H1 (cell line): ENCODE measurements at regions not wholly inside any gene's neighbourhood (a gene's known extent, or its start where the extent isn't known, plus 50 kb on each side); places are given as distances from the start of the nearest gene placed in this dataset.

Experiments used
- CTCF ChIA-PET: fragments of 300-600 bp; sonication (Branson Sonifier 250); formaldehyde crosslinking; loops from one replicate; lab custom pipeline; 2021; ENCODE audit not compliant: partially characterized antibody; lab: Charles Lee
- POLR2A ChIA-PET: fragments of 300-600 bp; sonication (Branson Sonifier 250); formaldehyde crosslinking; loops from one replicate; lab custom pipeline; 2021; ENCODE audit warnings: inconsistent platforms; ENCODE audit not compliant: partially characterized antibody; lab: Charles Lee
- DNase-seq, 2 experiments: peaks; one replicate each; pipeline versions ENCODE4 v3.0.0 to v3.0.0-alpha.2; 2010 to 2022; ENCODE audit warnings: low spot score in 2 of 2, low read depth in 1 of 2, mixed read lengths in 1 of 2
- FAIRE-seq: peaks from 2 replicates; lab custom pipeline; 2011; peaks lifted over from hg19 to GRCh38; lab: Jason Lieb, UNC
- H2AFZ ChIP-seq: 2 replicates; pipeline ENCODE4 v1.8.1; 2012; ENCODE audit warnings: low read length, inconsistent platforms
- H2AK5ac ChIP-seq: 2 replicates; pipeline ENCODE4 v1.6.1; 2013; ENCODE audit warnings: low read depth, low read length
- H2BK120ac ChIP-seq: replicated peaks from 2 replicates; pipeline ENCODE3; 2013; ENCODE audit warnings: low read depth, low read length, inconsistent platforms
- H2BK12ac ChIP-seq: 2 replicates; pipeline ENCODE4 v1.6.1; 2013; ENCODE audit warnings: low read depth, low read length
- H2BK15ac ChIP-seq: 2 replicates; pipeline ENCODE4 v1.6.1; 2013; ENCODE audit warnings: low read length
- H2BK20ac ChIP-seq: 2 replicates; pipeline ENCODE4 v1.6.1; 2013; ENCODE audit warnings: low read length
- H2BK5ac ChIP-seq: 2 replicates; pipeline ENCODE4 v1.6.1; 2013; ENCODE audit warnings: low read depth, low read length
- H3K14ac ChIP-seq: 2 replicates; pipeline ENCODE4 v1.6.1; 2013; ENCODE audit warnings: inconsistent platforms; ENCODE audit not compliant: insufficient read length
- H3K18ac ChIP-seq: 2 replicates; pipeline ENCODE4 v1.6.1; 2013; ENCODE audit warnings: low read length; ENCODE audit errors: extremely low read depth
- H3K23ac ChIP-seq: 2 replicates; pipeline ENCODE4 v1.6.1; 2013; ENCODE audit warnings: inconsistent platforms; ENCODE audit not compliant: insufficient read length
- H3K23me2 ChIP-seq: 2 replicates; pipeline ENCODE4 v1.6.1; 2013; ENCODE audit warnings: low read depth, low read length
- H3K27ac ChIP-seq: 2 replicates; pipeline ENCODE4 v1.6.1; 2011; ENCODE audit warnings: low read depth, low read length, inconsistent platforms
- H3K27me3 ChIP-seq, 4 experiments: replicated peaks in 1 of 4; 1 replicate in 1 of 4; 2 replicates in 3 of 4; pipeline versions ENCODE4 v1.6.1 to v1.8.1; 2011 to 2013; ENCODE audit warnings: low read length in 3 of 4, mild to moderate bottlenecking in 3 of 4, inconsistent platforms in 2 of 4, mixed read lengths in 2 of 4, moderate library complexity in 1 of 4; ENCODE audit not compliant: control insufficient read depth in 3 of 4, insufficient read depth in 3 of 4; ENCODE audit errors: extremely low read depth in 1 of 4
- H3K36me3 ChIP-seq, 4 experiments: 2 replicates each; pipeline versions ENCODE4 v1.6.1 to v1.8.1; 2011 to 2013; ENCODE audit warnings: mild to moderate bottlenecking in 4 of 4, low read length in 3 of 4, moderate library complexity in 2 of 4, control low read depth in 1 of 4, inconsistent platforms in 1 of 4; ENCODE audit not compliant: insufficient read depth in 4 of 4, control insufficient read depth in 2 of 4
- H3K4ac ChIP-seq: replicated peaks from 2 replicates; pipeline ENCODE3; 2013; ENCODE audit warnings: low read length, low read depth, mixed read lengths, inconsistent platforms; ENCODE audit not compliant: insufficient read length
- H3K4me1 ChIP-seq, 4 experiments: replicated peaks in 1 of 4; 1 replicate in 1 of 4; 2 replicates in 3 of 4; pipeline versions ENCODE4 v1.6.1 to v1.8.1; 2011 to 2013; ENCODE audit warnings: low read length in 3 of 4, inconsistent platforms in 2 of 4, mixed read lengths in 1 of 4; ENCODE audit not compliant: insufficient read depth in 4 of 4, control insufficient read depth in 3 of 4
- H3K4me2 ChIP-seq, 2 experiments: 2 replicates each; pipeline versions ENCODE4 v1.6.1 to v1.8.1; 2011 to 2013; ENCODE audit warnings: low read depth in 2 of 2, low read length in 2 of 2, control low read depth in 1 of 2, inconsistent platforms in 1 of 2, mild to moderate bottlenecking in 1 of 2; ENCODE audit not compliant: insufficient read depth in 1 of 2
- H3K4me3 ChIP-seq, 4 experiments: fragments of 200-600, 300-600 bp in 1 of 4; sonication (generic), shearing (Covaris generic), sonication (Bioruptor Twin) in 1 of 4; 2 replicates each; pipeline versions ENCODE4 v1.5.1 to v1.8.1; 2011 to 2016; ENCODE audit warnings: low read length in 4 of 4, low read depth in 3 of 4, control low read depth in 2 of 4, inconsistent platforms in 2 of 4, mild to moderate bottlenecking in 2 of 4, mixed read lengths in 1 of 4, moderate library complexity in 1 of 4; ENCODE audit not compliant: insufficient read depth in 2 of 4; ENCODE audit errors: extremely low read depth in 1 of 4
- H3K56ac ChIP-seq: replicated peaks from 2 replicates; pipeline ENCODE3; 2013; ENCODE audit warnings: low read depth, mild to moderate bottlenecking, mixed read lengths, low read length, inconsistent platforms; ENCODE audit not compliant: insufficient read length
- H3K79me1 ChIP-seq: 2 replicates; pipeline ENCODE4 v1.6.1; 2013; ENCODE audit warnings: low read depth, low read length, control low read depth
- H3K79me2 ChIP-seq, 2 experiments: 2 replicates each; pipeline versions ENCODE4 v1.6.1 to v1.8.1; 2012 to 2013; ENCODE audit warnings: low read length in 2 of 2, mild to moderate bottlenecking in 2 of 2, inconsistent platforms in 1 of 2; ENCODE audit not compliant: insufficient read depth in 2 of 2, control insufficient read depth in 1 of 2
- H3K9ac ChIP-seq, 4 experiments: replicated peaks in 1 of 4; 1 replicate in 1 of 4; 2 replicates in 3 of 4; pipeline versions ENCODE4 v1.6.1 to v1.8.1; 2011 to 2013; ENCODE audit warnings: low read depth in 3 of 4, low read length in 3 of 4, control low read depth in 2 of 4, mild to moderate bottlenecking in 2 of 4, moderate library complexity in 2 of 4, inconsistent platforms in 1 of 4; ENCODE audit errors: extremely low read depth in 1 of 4
- H3K9me3 ChIP-seq, 2 experiments: 2 replicates each; pipeline versions ENCODE4 v1.6.1 to v1.8.1; 2012 to 2013; ENCODE audit warnings: mild to moderate bottlenecking in 2 of 2, moderate library complexity in 2 of 2, control low read depth in 1 of 2, inconsistent platforms in 1 of 2, low read depth in 1 of 2, low read length in 1 of 2, mixed read lengths in 1 of 2; ENCODE audit not compliant: insufficient read depth in 2 of 2
- H4K20me1 ChIP-seq, 2 experiments: replicated peaks in 1 of 2; 2 replicates each; pipeline versions ENCODE3 to v1.8.1; 2011 to 2013; ENCODE audit warnings: inconsistent platforms in 2 of 2, low read length in 2 of 2, mild to moderate bottlenecking in 1 of 2; ENCODE audit not compliant: insufficient read depth in 2 of 2, control insufficient read depth in 1 of 2
- H4K5ac ChIP-seq: 2 replicates; pipeline ENCODE4 v1.6.1; 2013; ENCODE audit warnings: low read length, low read depth, mixed read lengths, inconsistent platforms; ENCODE audit not compliant: insufficient read length
- H4K8ac ChIP-seq: 2 replicates; pipeline ENCODE4 v1.8.0; 2013; ENCODE audit warnings: mild to moderate bottlenecking, moderate library complexity, low read length, inconsistent platforms; ENCODE audit not compliant: insufficient read depth; ENCODE audit errors: extremely low read depth
- H4K91ac ChIP-seq: replicated peaks from 2 replicates; pipeline ENCODE3; 2013; ENCODE audit warnings: low read length, mixed read lengths, inconsistent platforms; ENCODE audit not compliant: insufficient read length
- BRCA1 ChIP-seq: IDR thresholded peaks from 2 replicates; pipeline ENCODE4 v1.6.1; 2012; ENCODE audit warnings: low read depth, low read length, improper control_type of control experiment
- CHD1 ChIP-seq: IDR thresholded peaks from 2 replicates; pipeline ENCODE4 v1.6.1; 2012; ENCODE audit warnings: low read depth, low read length, improper control_type of control experiment
- GTF2F1 ChIP-seq: IDR thresholded peaks from 2 replicates; pipeline ENCODE4 v1.6.1; 2012; ENCODE audit warnings: low read depth, low read length, improper control_type of control experiment, borderline replicate concordance
- JUN ChIP-seq: IDR thresholded peaks from 2 replicates; pipeline ENCODE4 v1.6.1; 2011; ENCODE audit warnings: low read depth, mild to moderate bottlenecking, improper control_type of control experiment, low read length
- KDM4A ChIP-seq: IDR thresholded peaks from one replicate; pipeline ENCODE4 v1.7.1; 2012; ENCODE audit warnings: low read depth, mild to moderate bottlenecking, moderate library complexity, low read length, inconsistent platforms; ENCODE audit not compliant: severe bottlenecking
- NANOG ChIP-seq: IDR thresholded peaks from 2 replicates; pipeline ENCODE4 v1.6.1; 2011; ENCODE audit warnings: low read length, low read depth, mild to moderate bottlenecking, inconsistent platforms; ENCODE audit not compliant: insufficient read depth, poor library complexity, severe bottlenecking
- NRF1 ChIP-seq: IDR thresholded peaks from 2 replicates; pipeline ENCODE4 v1.6.1; 2011; ENCODE audit warnings: mild to moderate bottlenecking, low read depth, low read length, improper control_type of control experiment
- POLR2A ChIP-seq, 2 experiments: IDR thresholded peaks; 1 replicate in 1 of 2; 2 replicates in 1 of 2; pipeline ENCODE4 v1.6.1; 2011; ENCODE audit warnings: low read depth in 2 of 2, low read length in 2 of 2, mild to moderate bottlenecking in 2 of 2; ENCODE audit errors: control extremely low read depth in 1 of 2
- RAD21 ChIP-seq, 2 experiments: IDR thresholded peaks in 1 of 2; conservative IDR thresholded peaks in 1 of 2; 2 replicates each; pipeline ENCODE4 v1.6.1; 2011; ENCODE audit warnings: low read depth in 2 of 2, low read length in 2 of 2, improper control_type of control experiment in 1 of 2, inconsistent platforms in 1 of 2, mild to moderate bottlenecking in 1 of 2, moderate library complexity in 1 of 2
- SAP30 ChIP-seq: fragments of 300-600 bp; sonication (generic); IDR thresholded peaks from 2 replicates; pipeline ENCODE4 v1.7.1; 2012; ENCODE audit warnings: low read length, moderate library complexity, mild to moderate bottlenecking, inconsistent platforms; ENCODE audit not compliant: insufficient read depth, insufficient replicate concordance
- SIN3A ChIP-seq, 2 experiments: IDR thresholded peaks in 1 of 2; conservative IDR thresholded peaks in 1 of 2; 2 replicates each; pipeline ENCODE4 v1.6.1; 2011 to 2012; ENCODE audit warnings: low read length in 2 of 2, improper control_type of control experiment in 1 of 2, low read depth in 1 of 2, mild to moderate bottlenecking in 1 of 2
- SIRT6 ChIP-seq: IDR thresholded peaks from one replicate; pipeline ENCODE4 v1.7.1; 2012; ENCODE audit warnings: low read length, inconsistent platforms
- SRF ChIP-seq: IDR thresholded peaks from 2 replicates; pipeline ENCODE4 v1.6.1; 2011; ENCODE audit warnings: mild to moderate bottlenecking, low read depth, low read length, moderate library complexity
- TEAD4 ChIP-seq: IDR thresholded peaks from 2 replicates; pipeline ENCODE4 v1.6.1; 2012; ENCODE audit warnings: low read depth, low read length, inconsistent platforms, mixed read lengths
- TF ChIP-seq, protein P1 (sequence below): IDR thresholded peaks from 2 replicates; pipeline ENCODE4 v1.6.1; 2011; ENCODE audit warnings: low read length, improper control_type of control experiment

DNA sequence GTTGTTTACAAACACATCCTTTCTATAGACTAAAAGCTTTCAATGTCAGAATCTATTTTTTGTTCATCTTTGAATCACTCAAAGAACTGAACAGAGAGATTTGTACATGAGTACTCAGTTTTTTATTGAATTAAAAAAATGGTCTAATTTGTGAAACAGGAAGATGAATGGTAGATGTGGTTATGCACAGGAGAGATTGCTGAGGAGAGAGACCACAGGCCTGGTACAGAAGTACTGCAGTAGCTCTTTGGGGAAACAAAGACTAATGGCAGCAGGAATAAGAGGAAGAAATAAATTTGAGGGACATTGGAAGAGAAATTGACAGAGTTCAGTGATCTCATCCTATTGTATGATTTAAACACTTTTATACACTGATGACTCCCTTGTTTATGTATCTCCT, 222.0 kb upstream of the ARGLU1 start:
- H3K18ac ChIP-seq: no peak overlapping the region
- no peaks in the 10 kb centered on the region for H3K79me2 ChIP-seq
- H4K91ac ChIP-seq: no peak overlapping the region
- H3K27ac ChIP-seq: no peak overlapping the region
- CTCF ChIA-PET: no interaction called here
- H2BK20ac ChIP-seq: no peak overlapping the region
- H2BK15ac ChIP-seq: no peak overlapping the region
- H3K23me2 ChIP-seq: no peaks in the 10 kb centered on the region
- no peaks in the 10 kb centered on the region for H3K9me3 ChIP-seq
- no peak overlapping the region for H3K14ac ChIP-seq
- no peak overlapping the region for H4K5ac ChIP-seq
- H3K4ac ChIP-seq: no peak overlapping the region
- no peak overlapping the region for H2AK5ac ChIP-seq
- no peaks in the 10 kb centered on the region; a peak in 1 of 7 replicates for H3K27me3 ChIP-seq
- no peak overlapping the region for H2BK5ac ChIP-seq
- H3K4me3 ChIP-seq: no peak overlapping the region
- H3K56ac ChIP-seq: no peak overlapping the region
- no peaks in the 10 kb centered on the region for H4K20me1 ChIP-seq
- H4K8ac ChIP-seq: no peak overlapping the region
- no peak overlapping the region for H2BK12ac ChIP-seq
- H3K79me1 ChIP-seq: no peaks in the 10 kb centered on the region
- H3K4me2 ChIP-seq: no peak overlapping the region
- H3K9ac ChIP-seq: no peak overlapping the region
- no peak overlapping the region for H2AFZ ChIP-seq
- no peaks in the 10 kb centered on the region for H3K36me3 ChIP-seq
- H2BK120ac ChIP-seq: no peak overlapping the region
- FAIRE-seq: no peak
- POLR2A ChIA-PET: no interaction called here
- no peak for DNase-seq
- H3K4me1 ChIP-seq: peaks cover 0 to 4% (median 2%) of the 10 kb centered on the region in 4 experiments; a peak in 3 of 7 replicates
- H3K23ac ChIP-seq: no peak overlapping the region
- no peak for TF ChIP-seq RAD21 (IDR thresholded peaks at IDR 0.05 in 1 of 2, conservative IDR thresholded peaks at IDR 0.05 in 1 of 2; ENCODE audit: low read depth in 2 of 2, low read length in 2 of 2)
- no peak for TF ChIP-seq CHD1
- TF ChIP-seq NRF1: no peak
- TF ChIP-seq, protein P1, sequence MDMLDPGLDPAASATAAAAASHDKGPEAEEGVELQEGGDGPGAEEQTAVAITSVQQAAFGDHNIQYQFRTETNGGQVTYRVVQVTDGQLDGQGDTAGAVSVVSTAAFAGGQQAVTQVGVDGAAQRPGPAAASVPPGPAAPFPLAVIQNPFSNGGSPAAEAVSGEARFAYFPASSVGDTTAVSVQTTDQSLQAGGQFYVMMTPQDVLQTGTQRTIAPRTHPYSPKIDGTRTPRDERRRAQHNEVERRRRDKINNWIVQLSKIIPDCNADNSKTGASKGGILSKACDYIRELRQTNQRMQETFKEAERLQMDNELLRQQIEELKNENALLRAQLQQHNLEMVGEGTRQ: no peak
- no peak for TF ChIP-seq SAP30
- TF ChIP-seq KDM4A: no peak
- TF ChIP-seq TEAD4: no peak
- no peak for TF ChIP-seq JUN
- no peak for TF ChIP-seq GTF2F1
- TF ChIP-seq SIN3A (conservative IDR thresholded peaks at IDR 0.05 in 1 of 2, IDR thresholded peaks at IDR 0.05 in 1 of 2; ENCODE audit: low read depth in 1 of 2, low read length in 2 of 2): no peak
- no peak for TF ChIP-seq BRCA1
- no peak for TF ChIP-seq NANOG
- TF ChIP-seq POLR2A (IDR thresholded peaks at IDR 0.05; ENCODE audit: control extremely low read depth in 1 of 2, low read depth in 2 of 2, low read length in 2 of 2): no peak
- no peak for TF ChIP-seq SRF
- no peak for TF ChIP-seq SIRT6
